ENCODE measurements at regions not wholly inside any gene's neighbourhood (a gene's known extent, or its start where the extent isn't known, plus 50 kb on each side); places are given as distances from the start of the nearest gene placed in this dataset.

GRCh38 chr1:200468264-200469001 lies 58.6 kb upstream of the ZNF281 start:
- TF ChIP-seq CTCF (IDR thresholded peaks at IDR 0.05) (no peak), POLR2A (IDR thresholded peaks at IDR 0.05) (no peak), EP300 (IDR thresholded peaks at IDR 0.05) (no peak)
